H9 (cell line): ENCODE measurements at regions not wholly inside any gene's neighbourhood (a gene's known extent, or its start where the extent isn't known, plus 50 kb on each side); places are given as distances from the start of the nearest gene placed in this dataset.

ENCODE experiments used
- DNase-seq: peaks from one replicate; pipeline ENCODE4 v3.0.0-alpha.2; 2017
- H2AFZ ChIP-seq: one replicate; pipeline ENCODE4 v1.6.1; 2013; ENCODE audit warnings: mild to moderate bottlenecking, low read length, control low read depth, moderate library complexity
- H2AK5ac ChIP-seq: 2 replicates; pipeline ENCODE4 v1.6.1; 2013; ENCODE audit warnings: low read length, control low read depth, mixed read lengths; ENCODE audit not compliant: insufficient read length
- H2BK120ac ChIP-seq: one replicate; pipeline ENCODE4 v1.6.1; 2013; ENCODE audit warnings: low read depth, mild to moderate bottlenecking, low read length, control low read depth, inconsistent platforms; ENCODE audit not compliant: poor library complexity, severe bottlenecking
- H2BK12ac ChIP-seq: 2 replicates; pipeline ENCODE4 v1.6.1; 2013; ENCODE audit warnings: low read length, control low read depth, mixed read lengths, low read depth; ENCODE audit not compliant: insufficient read length
- H2BK15ac ChIP-seq: 2 replicates; pipeline ENCODE4 v1.6.1; 2013; ENCODE audit warnings: low read depth, low read length, control low read depth
- H2BK20ac ChIP-seq: one replicate; pipeline ENCODE4 v1.6.1; 2013; ENCODE audit warnings: low read depth, mild to moderate bottlenecking, low read length, control low read depth, inconsistent platforms; ENCODE audit not compliant: poor library complexity, severe bottlenecking
- H2BK5ac ChIP-seq: 2 replicates; pipeline ENCODE4 v1.6.1; 2013; ENCODE audit warnings: low read length, control low read depth, mixed read lengths; ENCODE audit not compliant: insufficient read length
- H3K14ac ChIP-seq: 2 replicates; pipeline ENCODE4 v1.6.1; 2013; ENCODE audit warnings: low read length, control low read depth; ENCODE audit not compliant: insufficient read depth
- H3K18ac ChIP-seq: 2 replicates; pipeline ENCODE4 v1.6.1; 2013; ENCODE audit warnings: low read depth, mild to moderate bottlenecking, mixed read lengths, low read length, control low read depth; ENCODE audit not compliant: insufficient read length
- H3K23ac ChIP-seq: 2 replicates; pipeline ENCODE4 v1.6.1; 2013; ENCODE audit warnings: low read length, control low read depth, mixed read lengths, low read depth; ENCODE audit not compliant: insufficient read length
- H3K23me2 ChIP-seq: 2 replicates; pipeline ENCODE4 v1.6.1; 2013; ENCODE audit warnings: low read depth, mild to moderate bottlenecking, mixed read lengths, low read length, control low read depth; ENCODE audit not compliant: insufficient read length, poor library complexity, severe bottlenecking
- H3K27ac ChIP-seq: 2 replicates; pipeline ENCODE4 v1.5.1; 2013; ENCODE audit warnings: low read length, control low read depth, mixed read lengths, low read depth; ENCODE audit not compliant: insufficient read length
- H3K27me3 ChIP-seq: 2 replicates; pipeline ENCODE4 v1.6.1; 2013; ENCODE audit warnings: low read length, control low read depth, inconsistent platforms; ENCODE audit not compliant: insufficient read depth
- H3K4ac ChIP-seq: 2 replicates; pipeline ENCODE4 v1.6.1; 2013; ENCODE audit warnings: low read depth, mild to moderate bottlenecking, control low read depth, inconsistent platforms, low read length, moderate library complexity
- H3K4me1 ChIP-seq: 2 replicates; pipeline ENCODE4 v1.6.1; 2013; ENCODE audit warnings: low read length, control low read depth, inconsistent platforms; ENCODE audit not compliant: insufficient read depth
- H3K4me2 ChIP-seq: 2 replicates; pipeline ENCODE4 v1.6.1; 2013; ENCODE audit warnings: low read length, control low read depth, mixed read lengths; ENCODE audit not compliant: insufficient read length, insufficient read depth
- H3K56ac ChIP-seq: 2 replicates; pipeline ENCODE4 v1.6.1; 2013; ENCODE audit warnings: low read depth, mild to moderate bottlenecking, mixed read lengths, low read length, control low read depth; ENCODE audit not compliant: insufficient read length
- H3K79me1 ChIP-seq: 2 replicates; pipeline ENCODE4 v1.6.1; 2013; ENCODE audit warnings: low read depth, mild to moderate bottlenecking, moderate library complexity, low read length, control low read depth, inconsistent platforms; ENCODE audit not compliant: insufficient read depth, poor library complexity, severe bottlenecking
- H3K79me2 ChIP-seq: 2 replicates; pipeline ENCODE4 v1.6.1; 2013; ENCODE audit warnings: low read length, control low read depth, inconsistent platforms; ENCODE audit not compliant: insufficient read depth
- H3K9ac ChIP-seq: 2 replicates; pipeline ENCODE4 v1.6.1; 2013; ENCODE audit warnings: low read length, control low read depth, mixed read lengths; ENCODE audit not compliant: insufficient read length; ENCODE audit errors: extremely low read depth
- H3K9me3 ChIP-seq: one replicate; pipeline ENCODE4 v1.6.1; 2013; ENCODE audit warnings: low read depth, low read length, inconsistent platforms; ENCODE audit not compliant: control insufficient read depth
- H3T11ph ChIP-seq: one replicate; pipeline ENCODE4 v1.6.1; 2013; ENCODE audit warnings: mild to moderate bottlenecking, low read length, control low read depth, inconsistent platforms
- H4K20me1 ChIP-seq: one replicate; pipeline ENCODE4 v1.6.1; 2013; ENCODE audit not compliant: control insufficient read depth, insufficient read length, insufficient read depth
- H4K5ac ChIP-seq: 2 replicates; pipeline ENCODE4 v1.6.1; 2013; ENCODE audit warnings: low read depth, mild to moderate bottlenecking, mixed read lengths, low read length, control low read depth; ENCODE audit not compliant: insufficient read length
- H4K8ac ChIP-seq: replicated peaks from 2 replicates; pipeline ENCODE4 v1.6.1; 2013; ENCODE audit warnings: low read length, control low read depth, mixed read lengths, low read depth; ENCODE audit not compliant: insufficient read length
- H4K91ac ChIP-seq: 2 replicates; pipeline ENCODE4 v1.6.1; 2013; ENCODE audit warnings: low read depth, mild to moderate bottlenecking, moderate library complexity, mixed read lengths, low read length, control low read depth; ENCODE audit not compliant: insufficient read length
- H3K27ac Mint-ChIP-seq, 3 experiments: 2 replicates in 2 of 3; 3 replicates in 1 of 3; pipeline ENCODE4 v1.8.0; 2020 to 2021; ENCODE audit warnings: mixed read lengths in 3 of 3, mild to moderate bottlenecking in 1 of 3, moderate library complexity in 1 of 3
- H3K27me3 Mint-ChIP-seq: 2 replicates; pipeline ENCODE4 v1.8.0; 2021; ENCODE audit warnings: low read depth, mild to moderate bottlenecking, moderate library complexity, mixed read lengths
- H3K36me3 Mint-ChIP-seq, 3 experiments: 2 replicates in 2 of 3; 3 replicates in 1 of 3; pipeline ENCODE4 v1.8.0; 2020 to 2021; ENCODE audit warnings: low read depth in 3 of 3, mixed read lengths in 3 of 3; ENCODE audit not compliant: insufficient read depth in 1 of 3
- H3K4me1 Mint-ChIP-seq, 2 experiments: 2 replicates each; pipeline ENCODE4 v1.8.0; 2020; ENCODE audit warnings: mixed read lengths in 2 of 2
- H3K4me3 Mint-ChIP-seq, 2 experiments: 2 replicates in 1 of 2; 3 replicates in 1 of 2; pipeline ENCODE4 v1.8.0; 2020 to 2021; ENCODE audit warnings: mild to moderate bottlenecking in 2 of 2, mixed read lengths in 2 of 2, moderate library complexity in 1 of 2
- H3K9me3 Mint-ChIP-seq, 2 experiments: 2 replicates in 1 of 2; 3 replicates in 1 of 2; pipeline ENCODE4 v1.8.0; 2020; ENCODE audit warnings: mild to moderate bottlenecking in 2 of 2, mixed read lengths in 2 of 2, moderate library complexity in 1 of 2
- CTCF ChIP-seq: fragments of 200-600 bp; sonication (generic); conservative IDR thresholded peaks from 3 replicates; pipeline ENCODE4 v1.8.0; 2021; ENCODE audit warnings: antibody characterized with exemption, mild to moderate bottlenecking
- WGBS: extraction: QIAGEN DNeasy Blood & Tissue Kit; methylation state at CpG from one replicate; pipeline ENCODE4 v1.1.7; 2013; ENCODE audit warnings: missing lambda C conversion rate, low lambda C conversion rate, mixed read lengths; ENCODE audit not compliant: insufficient read length; ENCODE audit errors: extremely low coverage; 5-methylcytosine and 5-hydroxymethylcytosine counted together

DNA sequence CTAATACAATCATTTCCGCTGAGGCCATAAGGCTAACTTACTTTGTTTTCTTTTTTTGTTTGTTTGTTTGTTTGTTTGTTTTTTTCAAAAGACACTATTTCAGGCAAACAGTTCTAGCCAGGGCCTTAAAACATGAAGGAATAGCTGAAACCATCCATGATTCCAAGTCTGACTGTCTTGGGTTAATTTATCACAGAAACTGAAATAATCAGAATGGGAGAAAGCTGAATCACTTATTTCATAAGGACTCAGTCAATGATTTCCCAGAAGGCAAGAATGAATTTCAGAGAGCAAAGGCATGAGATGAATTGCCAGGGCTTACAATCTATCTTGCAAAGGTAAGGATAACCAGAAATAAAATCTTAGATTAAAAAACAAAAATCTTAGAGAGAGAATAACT, 1315.1 kb downstream of the SUCLG1 start:
- Histone ChIP-seq H4K5ac (no peak overlapping the region), H3K9ac (no peak overlapping the region), H3K4me1 (no peaks in the 10 kb centered on the region), H3K27me3 (no peaks in the 10 kb centered on the region), H2BK12ac (no peak overlapping the region), H2BK5ac (no peak overlapping the region), H4K20me1 (no peaks in the 10 kb centered on the region), H3K79me1 (no peaks in the 10 kb centered on the region), H2AK5ac (no peak overlapping the region), H3K18ac (no peak overlapping the region), H4K8ac (no peak overlapping the region), H3K14ac (no peak overlapping the region), H3K27ac (no peak overlapping the region), H2BK120ac (no peak overlapping the region), H3K4ac (no peak overlapping the region), H2BK15ac (no peak overlapping the region), H3K9me3 (no peaks in the 10 kb centered on the region), H4K91ac (no peak overlapping the region), H3K79me2 (no peaks in the 10 kb centered on the region), H2AFZ (no peak overlapping the region), H3K23me2 (no peaks in the 10 kb centered on the region), H3T11ph (no peak overlapping the region), H2BK20ac (no peak overlapping the region), H3K56ac (no peak overlapping the region), H3K23ac (no peak overlapping the region), H3K4me2 (no peak overlapping the region)
- no peaks in the 10 kb centered on the region for H3K27me3 Mint-ChIP-seq
- no CpG with 5 or more reads among the region's 1 CpG for WGBS
- DNase-seq, result no peak
- no peak overlapping the region for H3K4me3 Mint-ChIP-seq
- H3K4me1 Mint-ChIP-seq, result no peaks in the 10 kb centered on the region
- H3K9me3 Mint-ChIP-seq, result no peaks in the 10 kb centered on the region
- TF ChIP-seq CTCF, result no peak
- no peaks in the 10 kb centered on the region for H3K36me3 Mint-ChIP-seq
- no peak overlapping the region for H3K27ac Mint-ChIP-seq
